ENCODE measurements at regions not wholly inside any gene's neighbourhood (a gene's known extent, or its start where the extent isn't known, plus 50 kb on each side); places are given as distances from the start of the nearest gene placed in this dataset.

GRCh38 chr6:2471472-2471871 is 226.1 kb upstream of the GMDS start:
- TF ChIP-seq EZH2phosphoT487 (conservative IDR thresholded peaks at IDR 0.05; ENCODE audit: low read length) = no peak
- TF ChIP-seq CTCF (IDR thresholded peaks at IDR 0.05; ENCODE audit: insufficient read depth, low read length, poor library complexity, severe bottlenecking) = no peak
- H2AFZ ChIP-seq (ENCODE audit: low read depth, low read length, severe bottlenecking) = no peak overlapping the region
- no peaks in the 10 kb centered on the region for H3F3A ChIP-seq (ENCODE audit: insufficient read depth)
- H3K9me3 ChIP-seq (ENCODE audit: insufficient read depth, low read length) = no peaks in the 10 kb centered on the region
- H3K4me2 ChIP-seq (ENCODE audit: low read depth, low read length, poor library complexity, severe bottlenecking) = no peak overlapping the region
- no peaks in the 10 kb centered on the region for H3K36me3 ChIP-seq (ENCODE audit: low read length)
- H3K27me3 ChIP-seq (ENCODE audit: low read length) = no peaks in the 10 kb centered on the region
- H3K79me2 ChIP-seq (ENCODE audit: insufficient read depth, low read length) = no peaks in the 10 kb centered on the region
- H3K4me3 ChIP-seq (ENCODE audit: insufficient read depth, low read length, poor library complexity, severe bottlenecking) = no peak overlapping the region
- H3K9ac ChIP-seq (ENCODE audit: low read length) = no peak overlapping the region
- H3K9me2 ChIP-seq (replicated peaks; ENCODE audit: insufficient read depth, low read length) = no peaks in the 10 kb centered on the region
- no peak overlapping the region for H3K27ac ChIP-seq (ENCODE audit: low read depth, low read length)
- no peaks in the 10 kb centered on the region for H4K20me1 ChIP-seq (ENCODE audit: low read depth, low read length)

- Histone ChIP-seq H3K27ac (ENCODE audit: low read depth, low read length) (no peak overlapping the region), H3K9me2 (replicated peaks; ENCODE audit: insufficient read depth, low read length) (no peaks in the 10 kb centered on the region), H3K4me3 (ENCODE audit: insufficient read depth, low read length, poor library complexity, severe bottlenecking) (no peak overlapping the region), H3K36me3 (ENCODE audit: low read length) (no peaks in the 10 kb centered on the region), H3K79me2 (ENCODE audit: insufficient read depth, low read length) (no peaks in the 10 kb centered on the region), H4K20me1 (ENCODE audit: low read depth, low read length) (no peaks in the 10 kb centered on the region), H2AFZ (ENCODE audit: low read depth, low read length, severe bottlenecking) (no peak overlapping the region), H3F3A (ENCODE audit: insufficient read depth) (no peaks in the 10 kb centered on the region), H3K9ac (ENCODE audit: low read length) (no peak overlapping the region), H3K4me2 (ENCODE audit: low read depth, low read length, poor library complexity, severe bottlenecking) (no peak overlapping the region), H3K27me3 (ENCODE audit: low read length) (0 out of 2 replicates have a peak, but pooled peaks cover 4% of the 10 kb centered on the region), H3K9me3 (ENCODE audit: insufficient read depth, low read length) (no peaks in the 10 kb centered on the region)
- no peak for TF ChIP-seq CTCF (IDR thresholded peaks at IDR 0.05; ENCODE audit: insufficient read depth, low read length, poor library complexity, severe bottlenecking)
- TF ChIP-seq EZH2phosphoT487 (conservative IDR thresholded peaks at IDR 0.05; ENCODE audit: low read length) = no peak
Measured at GRCh38 chr6:2469428-2469827, 224.0 kb upstream of the GMDS start.

DNA sequence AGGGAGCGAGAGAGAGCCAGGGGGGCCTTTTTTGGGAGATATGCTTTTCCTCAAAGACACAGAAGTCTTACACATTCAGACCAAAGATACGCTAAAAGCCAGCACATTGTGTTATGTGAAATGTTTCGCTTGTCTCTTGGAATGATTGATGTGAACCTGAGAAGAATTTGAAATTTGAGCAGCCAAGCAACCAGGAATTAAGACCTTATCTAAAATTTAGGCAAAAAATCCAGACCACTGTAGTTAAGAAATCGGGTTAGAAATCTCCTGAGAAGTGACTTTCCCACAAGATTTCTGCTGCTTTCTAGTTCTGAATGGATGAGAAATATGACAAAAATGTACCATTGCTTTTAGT is 223.2 kb upstream of the GMDS start:
- no peaks in the 10 kb centered on the region for H3F3A ChIP-seq (ENCODE audit: insufficient read depth)
- H3K27ac ChIP-seq (ENCODE audit: low read depth, low read length) = no peak overlapping the region
- TF ChIP-seq CTCF (IDR thresholded peaks at IDR 0.05; ENCODE audit: insufficient read depth, low read length, poor library complexity, severe bottlenecking) (no peak), EZH2phosphoT487 (conservative IDR thresholded peaks at IDR 0.05; ENCODE audit: low read length) (no peak)
- no peak overlapping the region for H2AFZ ChIP-seq (ENCODE audit: low read depth, low read length, severe bottlenecking)
- no peaks in the 10 kb centered on the region for H4K20me1 ChIP-seq (ENCODE audit: low read depth, low read length)
- no peaks in the 10 kb centered on the region for H3K79me2 ChIP-seq (ENCODE audit: insufficient read depth, low read length)
- no peak overlapping the region for H3K9ac ChIP-seq (ENCODE audit: low read length)
- H3K4me3 ChIP-seq (ENCODE audit: insufficient read depth, low read length, poor library complexity, severe bottlenecking) = no peak overlapping the region
- H3K36me3 ChIP-seq (ENCODE audit: low read length) = no peaks in the 10 kb centered on the region
- 0 out of 2 replicates have a peak, but pooled peaks cover 4% of the 10 kb centered on the region for H3K27me3 ChIP-seq (ENCODE audit: low read length)
- H3K9me2 ChIP-seq (replicated peaks; ENCODE audit: insufficient read depth, low read length) = no peaks in the 10 kb centered on the region
- H3K4me2 ChIP-seq (ENCODE audit: low read depth, low read length, poor library complexity, severe bottlenecking) = no peak overlapping the region
- no peaks in the 10 kb centered on the region for H3K9me3 ChIP-seq (ENCODE audit: insufficient read depth, low read length)

Data from SU-DHL-6 (cell line).